ENCODE measurements at regions not wholly inside any gene's neighbourhood (a gene's known extent, or its start where the extent isn't known, plus 50 kb on each side); places are given as distances from the start of the nearest gene placed in this dataset.

GRCh38 chr5:85663708-85664031, 954.1 kb upstream of the COX7C start:
- H3K9me3 Mint-ChIP-seq (ENCODE audit: low read depth), result peaks cover 4% of the 10 kb centered on the region
- no peak for DNase-seq (ENCODE audit: low spot score, unreplicated experiment)
- no peak overlapping the region for H3K4me3 Mint-ChIP-seq (ENCODE audit: low read depth)
- TF ChIP-seq CTCF (IDR thresholded peaks at IDR 0.05; ENCODE audit: unreplicated experiment), result no peak
- H3K36me3 Mint-ChIP-seq (ENCODE audit: insufficient read depth), result no peaks in the 10 kb centered on the region
- H3K4me1 Mint-ChIP-seq (ENCODE audit: low read depth), result no peaks in the 10 kb centered on the region
- no peak overlapping the region for H3K27ac Mint-ChIP-seq
- H3K27me3 Mint-ChIP-seq, result no peaks in the 10 kb centered on the region

GRCh38 chr5:85670417-85670816, 947.3 kb upstream of the COX7C start:
- Mint-ChIP-seq H3K4me3 (ENCODE audit: low read depth) (no peak overlapping the region), H3K27me3 (no peaks in the 10 kb centered on the region), H3K9me3 (ENCODE audit: low read depth) (no peaks in the 10 kb centered on the region), H3K27ac (no peak overlapping the region), H3K36me3 (ENCODE audit: insufficient read depth) (no peaks in the 10 kb centered on the region), H3K4me1 (ENCODE audit: low read depth) (peaks cover 5% of the 10 kb centered on the region)
- no peak for DNase-seq (ENCODE audit: low spot score, unreplicated experiment)
- no peak for TF ChIP-seq CTCF (IDR thresholded peaks at IDR 0.05; ENCODE audit: unreplicated experiment)

GRCh38 chr5:85671223-85671970, 946.3 kb upstream of the COX7C start:
- Mint-ChIP-seq H3K27ac (no peak overlapping the region), H3K9me3 (ENCODE audit: low read depth) (no peaks in the 10 kb centered on the region), H3K4me1 (ENCODE audit: low read depth) (peaks cover 5% of the 10 kb centered on the region), H3K4me3 (ENCODE audit: low read depth) (no peak overlapping the region), H3K27me3 (no peaks in the 10 kb centered on the region), H3K36me3 (ENCODE audit: insufficient read depth) (no peaks in the 10 kb centered on the region)
- no peak for DNase-seq (ENCODE audit: low spot score, unreplicated experiment)
- no peak for TF ChIP-seq CTCF (IDR thresholded peaks at IDR 0.05; ENCODE audit: unreplicated experiment)

- H3K27me3 Mint-ChIP-seq, result no peaks in the 10 kb centered on the region
- H3K27ac Mint-ChIP-seq, result no peak overlapping the region
- TF ChIP-seq CTCF (IDR thresholded peaks at IDR 0.05; ENCODE audit: unreplicated experiment), result no peak
- H3K4me1 Mint-ChIP-seq (ENCODE audit: low read depth), result peaks cover 2% of the 10 kb centered on the region
- no peak for DNase-seq (ENCODE audit: low spot score, unreplicated experiment)
- H3K9me3 Mint-ChIP-seq (ENCODE audit: low read depth), result peaks cover 6% of the 10 kb centered on the region
- no peaks in the 10 kb centered on the region for H3K36me3 Mint-ChIP-seq (ENCODE audit: insufficient read depth)
- no peak overlapping the region for H3K4me3 Mint-ChIP-seq (ENCODE audit: low read depth)
Measured at GRCh38 chr5:85681871-85682270, 935.9 kb upstream of the COX7C start.

- no peaks in the 10 kb centered on the region for H3K27me3 Mint-ChIP-seq
- no peak overlapping the region for H3K4me3 Mint-ChIP-seq (ENCODE audit: low read depth)
- H3K36me3 Mint-ChIP-seq (ENCODE audit: insufficient read depth), result no peaks in the 10 kb centered on the region
- H3K9me3 Mint-ChIP-seq (ENCODE audit: low read depth), result peaks cover 3% of the 10 kb centered on the region
- peaks cover 3% of the 10 kb centered on the region for H3K4me1 Mint-ChIP-seq (ENCODE audit: low read depth)
- no peak for TF ChIP-seq CTCF (IDR thresholded peaks at IDR 0.05; ENCODE audit: unreplicated experiment)
- H3K27ac Mint-ChIP-seq, result no peak overlapping the region
- DNase-seq (ENCODE audit: low spot score, unreplicated experiment), result no peak
Measured at GRCh38 chr5:85684351-85684750, 933.4 kb upstream of the COX7C start.

All from progenitor cell of endocrine pancreas (in vitro differentiated cells).